HG03521 (cell line): ENCODE measurements at regions not wholly inside any gene's neighbourhood (a gene's known extent, or its start where the extent isn't known, plus 50 kb on each side); places are given as distances from the start of the nearest gene placed in this dataset.

Experiments used
- ATAC-seq: cut with Tn5 transposase; IDR thresholded peaks from one replicate; pipeline ENCODE4 v1.9.1; 2021; ENCODE audit warnings: mild to moderate bottlenecking, moderate library complexity; ENCODE audit not compliant: unreplicated experiment

DNA sequence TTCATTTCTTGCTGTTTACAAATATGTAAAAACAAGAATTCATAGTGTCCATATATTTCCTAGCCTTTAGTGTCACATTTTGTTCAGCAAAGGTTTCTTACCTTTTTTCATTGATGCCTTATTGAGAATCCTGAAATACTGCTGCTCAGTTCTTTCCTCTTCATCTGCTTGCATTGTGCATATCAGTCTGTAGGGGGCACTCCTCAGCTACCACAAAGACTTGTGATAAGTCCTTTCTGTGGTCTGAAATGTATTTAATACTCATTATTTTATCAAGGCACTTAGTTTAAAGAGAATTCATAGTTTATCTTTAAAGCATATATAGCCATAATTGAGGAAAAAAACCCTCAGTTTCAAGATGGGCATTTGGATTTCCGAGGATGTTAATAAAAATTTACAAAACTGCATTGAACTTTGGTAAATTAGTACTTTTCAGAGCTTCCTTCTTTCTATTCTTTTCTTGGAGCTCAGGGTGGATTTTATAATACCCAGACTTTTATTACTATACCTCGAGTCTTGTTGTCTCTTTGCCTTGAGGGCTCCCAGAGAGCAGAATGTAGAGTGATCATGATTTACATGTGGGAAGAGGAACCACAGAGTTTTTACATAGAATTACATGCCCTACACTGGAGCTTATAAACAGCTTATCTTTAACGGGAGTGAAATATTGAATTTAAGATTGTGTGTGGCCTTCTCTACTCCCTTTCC, 570.1 kb downstream of the PLCL1 start:
- no peak for ATAC-seq

DNA sequence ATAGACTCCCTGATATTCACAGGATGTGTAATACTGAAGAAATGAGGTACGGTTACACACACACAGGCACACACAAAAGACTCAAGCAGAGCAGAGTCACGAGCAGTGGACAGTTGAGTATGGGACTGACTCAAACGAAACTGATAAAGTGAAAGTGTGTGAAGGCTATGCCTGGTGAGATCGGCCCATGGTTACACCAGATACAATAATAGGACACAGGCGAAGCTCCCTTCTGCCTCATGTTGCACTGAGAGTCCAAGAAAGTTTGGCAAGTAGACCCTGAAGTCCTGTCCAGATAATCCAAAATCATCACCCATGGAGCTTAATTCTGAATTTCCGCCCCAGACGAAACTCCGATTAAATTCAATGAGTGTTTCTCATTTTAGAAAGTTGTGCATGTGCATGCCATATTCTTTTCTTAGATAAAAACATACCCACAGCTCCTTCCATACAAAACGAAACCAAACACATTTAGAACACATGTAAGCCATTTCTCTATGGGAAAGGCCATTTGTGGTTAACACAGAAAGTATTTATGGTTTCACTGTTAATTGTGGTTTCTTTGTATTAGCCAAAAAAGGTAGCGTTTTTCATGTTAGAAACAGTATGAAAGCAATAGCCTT, 567.6 kb downstream of the PLCL1 start:
- peak; percentile 97 for ATAC-seq

DNA sequence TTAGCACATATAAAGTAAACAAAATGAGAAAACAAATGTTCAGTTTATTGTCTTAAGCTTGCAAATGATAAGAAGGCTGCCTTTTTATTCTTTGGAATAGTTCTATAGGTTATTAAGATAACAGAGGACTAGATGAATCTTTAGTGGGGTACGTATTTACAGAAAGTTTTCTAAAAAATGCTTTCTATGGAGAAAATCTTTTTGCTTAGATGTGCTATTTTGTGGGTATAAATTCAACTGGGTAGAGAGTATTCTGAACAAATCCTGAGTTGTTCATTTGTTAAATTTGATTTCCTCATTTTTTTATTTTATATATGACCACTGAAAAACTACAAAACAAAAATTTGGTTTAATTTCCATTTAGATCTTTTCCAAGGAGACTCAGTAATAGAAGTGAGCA, 566.9 kb downstream of the PLCL1 start:
- no peak for ATAC-seq

DNA sequence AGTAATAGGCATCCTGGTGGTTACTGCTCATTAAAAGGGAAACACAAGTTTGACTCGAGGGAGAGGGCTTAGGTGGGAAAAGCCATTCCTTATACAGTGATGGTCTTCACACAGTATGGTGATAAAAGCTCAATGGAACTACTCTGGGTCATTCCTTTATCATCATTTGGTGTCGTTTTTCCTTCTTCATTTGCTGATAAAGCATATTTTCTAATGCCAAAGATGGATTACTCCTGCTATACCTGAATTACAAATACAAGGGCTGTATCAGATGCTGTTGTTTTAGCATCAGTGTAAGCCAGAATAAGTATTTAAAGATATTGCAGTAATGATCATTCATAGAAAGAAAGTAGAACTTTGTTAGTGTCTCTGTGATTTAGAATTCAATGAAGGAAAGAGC, 563.7 kb downstream of the PLCL1 start:
- no peak for ATAC-seq

DNA sequence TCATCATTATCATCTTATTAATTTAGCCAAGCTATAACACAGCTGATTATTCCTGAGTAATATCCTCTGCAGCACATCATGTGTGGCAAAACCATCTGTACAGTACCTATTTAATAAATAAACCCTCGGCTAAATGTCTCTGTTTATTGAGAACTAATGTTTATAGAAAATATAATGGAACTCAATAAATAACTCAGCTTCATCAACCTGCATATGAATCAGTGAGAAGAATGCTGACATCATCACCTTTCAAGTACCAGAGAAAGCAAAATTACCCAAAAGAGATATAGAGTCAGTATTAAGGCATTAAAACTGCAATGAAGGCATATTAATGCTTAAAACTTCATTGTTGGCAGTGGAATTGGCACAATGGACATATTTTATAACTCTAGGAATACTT, 558.3 kb downstream of the PLCL1 start:
- no peak for ATAC-seq

DNA sequence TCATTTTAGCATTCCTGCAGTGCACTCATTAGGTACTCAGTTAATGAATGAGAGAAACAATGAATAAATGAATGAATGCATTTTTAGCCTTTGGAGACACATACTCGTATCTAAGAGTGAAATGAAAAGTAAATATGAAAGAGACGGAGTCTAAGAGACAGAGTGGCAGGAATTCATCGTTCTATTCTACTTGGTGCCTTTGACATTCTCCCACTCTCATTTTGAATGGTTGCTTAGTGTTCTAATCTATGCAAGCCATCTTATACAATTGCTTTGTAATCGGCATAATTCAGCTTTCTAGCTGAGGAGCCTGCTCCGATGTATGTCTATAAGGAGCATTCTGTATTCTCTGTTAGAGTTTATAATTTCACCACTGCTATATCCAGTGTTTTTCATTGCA, 554.9 kb downstream of the PLCL1 start:
- ATAC-seq = no peak

DNA sequence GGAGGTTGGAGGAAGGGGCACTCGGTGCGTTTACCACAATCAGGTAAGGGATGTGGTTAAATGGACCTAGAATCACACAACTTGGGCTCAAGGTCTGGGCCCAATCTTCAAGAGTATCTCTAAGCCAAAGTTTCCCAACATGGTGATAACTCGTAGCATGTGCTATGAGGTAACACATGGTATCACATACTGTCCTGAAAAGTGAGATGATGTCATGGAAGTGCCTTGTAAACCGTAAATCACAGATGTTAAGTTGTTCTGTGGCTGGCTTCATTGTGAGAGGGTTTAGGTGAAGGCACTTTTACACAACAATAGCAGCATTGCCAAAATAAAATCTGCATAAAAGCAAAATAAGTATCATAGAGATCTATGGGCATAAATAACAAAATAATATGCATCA, 551.8 kb downstream of the PLCL1 start:
- no peak for ATAC-seq

DNA sequence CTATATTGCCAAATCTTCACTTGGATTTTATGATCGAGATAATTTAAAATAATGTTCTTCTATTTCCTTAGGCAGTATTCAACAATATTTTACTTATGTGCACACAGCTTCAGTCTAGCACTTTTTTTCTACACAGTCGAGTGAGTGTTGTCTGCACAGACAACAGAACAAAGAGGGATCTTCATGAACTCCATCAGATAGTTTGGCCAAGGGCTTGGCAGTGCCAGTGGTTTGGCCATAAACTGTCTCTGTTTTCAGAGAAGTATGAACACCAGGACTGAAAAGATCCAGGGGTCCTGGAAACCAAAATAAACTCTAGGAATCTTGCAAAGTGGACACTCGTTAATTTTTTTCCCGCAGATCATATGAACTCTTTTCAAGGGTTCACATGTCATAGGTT, 547.3 kb downstream of the PLCL1 start:
- no peak for ATAC-seq

DNA sequence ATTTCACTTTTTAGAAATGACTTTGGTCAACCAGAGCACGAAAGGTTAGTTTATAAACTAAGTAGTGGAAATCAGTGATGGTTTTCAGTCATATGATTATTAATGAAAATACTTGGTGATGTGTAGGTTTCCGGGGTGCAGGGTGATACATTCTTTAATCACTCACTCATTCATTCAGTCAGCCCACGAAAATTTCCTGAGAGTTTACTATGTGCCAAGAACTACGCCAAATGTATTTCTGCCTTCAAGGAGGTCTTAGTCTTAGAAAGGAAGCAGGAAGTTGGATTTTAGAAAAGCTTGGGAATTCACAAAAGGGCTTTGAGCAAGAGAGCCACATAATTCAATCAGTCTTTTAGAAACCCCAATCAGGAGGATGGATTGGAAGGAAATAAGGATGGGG, 543.6 kb downstream of the PLCL1 start:
- no peak for ATAC-seq

DNA sequence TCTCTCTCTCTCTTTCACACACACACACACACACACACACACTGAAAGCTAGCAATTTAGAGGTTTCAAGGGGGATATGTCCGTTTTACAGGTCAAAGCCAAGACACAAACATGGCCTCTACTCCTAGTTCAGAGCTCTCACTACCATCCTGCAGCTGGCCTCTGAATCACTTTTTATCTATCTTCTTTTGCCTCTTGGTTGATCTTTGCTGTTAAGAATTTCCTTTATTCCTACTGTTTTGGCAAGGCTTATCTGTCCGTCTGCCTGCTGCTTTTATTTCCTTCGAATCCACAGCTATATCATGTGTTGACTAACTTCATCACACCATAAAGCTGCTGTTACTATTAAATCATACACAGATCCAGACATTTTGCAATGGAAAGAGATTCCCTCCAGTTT, 543.0 kb downstream of the PLCL1 start:
- ATAC-seq = no peak

DNA sequence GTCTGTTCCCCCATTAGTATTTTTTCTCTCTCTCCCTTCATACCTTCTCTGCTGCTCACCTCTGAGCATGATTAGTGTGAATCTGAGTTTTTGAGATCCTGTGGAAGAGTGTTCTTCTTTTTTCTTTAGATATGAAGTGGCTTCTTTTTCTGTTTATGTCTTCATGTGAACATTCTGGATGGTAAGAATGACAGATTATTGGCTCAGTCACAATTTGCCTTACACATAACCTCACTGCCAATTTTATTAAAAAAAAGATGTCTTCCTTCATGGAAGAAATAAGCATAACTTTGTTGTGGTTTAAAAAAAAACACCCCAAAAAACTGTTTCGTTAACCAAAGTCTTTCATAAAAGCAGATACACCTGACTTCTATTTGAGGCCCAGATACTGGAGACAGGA, 539.1 kb downstream of the PLCL1 start:
- ATAC-seq = no peak

DNA sequence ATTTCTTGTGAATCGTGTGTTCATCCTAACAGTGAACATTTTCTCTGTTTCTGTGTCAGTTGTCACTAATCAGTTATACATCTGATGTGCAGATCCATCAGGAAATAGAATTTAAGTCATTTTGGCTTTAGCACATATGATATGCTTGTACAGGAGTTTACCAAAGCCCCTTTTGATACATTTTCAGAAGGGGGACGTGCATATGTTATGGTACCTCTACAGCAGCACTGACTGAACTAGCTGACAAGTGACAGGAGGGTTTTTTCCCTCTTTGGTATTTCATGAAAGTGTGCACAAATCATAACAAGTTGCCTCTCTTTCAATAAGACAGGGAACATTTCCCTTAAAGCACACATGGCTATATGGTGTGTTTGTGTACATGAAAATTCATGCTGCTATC, 536.5 kb downstream of the PLCL1 start:
- ATAC-seq = no peak

DNA sequence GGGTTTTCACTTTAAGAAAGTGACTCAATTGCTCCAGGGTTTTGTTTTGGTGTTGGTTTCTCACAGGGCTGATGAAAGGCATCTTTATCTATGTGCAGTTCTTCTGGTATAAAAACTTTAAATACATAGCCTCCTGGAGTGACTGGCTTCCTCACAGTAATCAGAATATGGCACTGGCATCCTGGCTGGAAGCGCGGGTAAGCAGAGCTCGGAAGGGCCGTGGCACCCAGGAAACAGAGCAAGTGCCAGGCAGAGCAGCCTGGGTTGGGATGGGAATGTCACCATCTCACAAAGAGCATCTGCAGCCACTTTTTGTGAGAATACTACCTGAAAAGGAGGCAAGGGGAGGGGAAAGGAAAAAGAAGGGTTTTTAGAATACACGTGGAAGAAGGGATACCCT, 534.7 kb downstream of the PLCL1 start:
- no peak for ATAC-seq

DNA sequence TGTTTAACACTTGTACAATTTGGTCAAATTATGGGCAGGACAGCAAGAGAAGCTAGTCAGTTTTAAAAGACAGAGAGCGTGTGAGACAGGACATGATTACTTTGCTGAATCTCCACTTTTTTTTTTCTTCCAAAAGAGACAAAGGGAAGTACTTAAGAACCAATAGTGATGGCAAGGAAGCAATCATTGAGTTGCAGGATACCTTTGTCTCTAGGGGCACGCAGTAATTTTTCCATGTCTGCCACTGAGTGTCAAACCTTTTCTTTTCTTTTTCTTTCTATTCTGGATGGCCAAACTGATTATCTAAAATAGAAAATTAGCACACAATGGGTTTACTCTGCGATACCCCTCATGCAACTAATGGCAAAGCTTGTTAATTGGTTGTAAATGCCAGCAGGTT, 533.0 kb downstream of the PLCL1 start:
- no peak for ATAC-seq

DNA sequence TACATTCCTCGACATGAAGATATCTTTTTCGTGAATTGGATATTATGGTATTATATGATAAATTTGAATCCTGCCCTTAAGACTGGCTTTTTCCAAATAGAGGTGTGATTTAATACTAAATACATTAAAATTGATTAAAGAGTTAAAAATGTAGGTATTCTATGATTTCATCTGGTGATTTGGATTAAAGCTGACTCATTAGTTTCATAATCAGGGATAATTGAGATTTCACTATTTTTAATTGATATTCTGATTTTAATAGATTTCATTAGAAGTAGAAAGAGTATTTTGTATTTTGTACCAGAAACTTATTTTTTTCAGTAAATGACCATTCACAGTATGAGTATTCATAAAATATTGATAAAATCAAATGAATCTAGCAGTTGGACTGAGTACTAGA, 524.1 kb downstream of the PLCL1 start:
- ATAC-seq = no peak

DNA sequence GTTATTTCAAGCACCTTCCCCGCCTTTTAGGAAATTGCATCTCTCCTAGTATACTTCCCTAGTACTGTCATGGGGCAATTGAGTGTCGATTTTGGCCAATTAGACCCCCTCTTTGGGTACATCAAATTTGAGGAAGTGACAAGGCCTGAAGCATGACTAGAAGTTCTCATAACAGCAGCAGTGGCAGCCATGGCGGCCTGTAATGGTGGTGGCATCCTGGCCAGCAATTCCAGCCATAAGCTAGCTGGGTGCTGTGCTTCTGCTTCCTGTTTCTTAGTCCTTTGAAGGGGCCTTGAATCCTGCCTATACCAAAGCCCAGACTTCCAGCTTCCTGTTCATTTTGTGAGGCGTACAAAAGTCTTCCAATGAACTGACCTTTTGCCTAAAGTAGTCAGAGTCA, 523.1 kb downstream of the PLCL1 start:
- no peak for ATAC-seq

DNA sequence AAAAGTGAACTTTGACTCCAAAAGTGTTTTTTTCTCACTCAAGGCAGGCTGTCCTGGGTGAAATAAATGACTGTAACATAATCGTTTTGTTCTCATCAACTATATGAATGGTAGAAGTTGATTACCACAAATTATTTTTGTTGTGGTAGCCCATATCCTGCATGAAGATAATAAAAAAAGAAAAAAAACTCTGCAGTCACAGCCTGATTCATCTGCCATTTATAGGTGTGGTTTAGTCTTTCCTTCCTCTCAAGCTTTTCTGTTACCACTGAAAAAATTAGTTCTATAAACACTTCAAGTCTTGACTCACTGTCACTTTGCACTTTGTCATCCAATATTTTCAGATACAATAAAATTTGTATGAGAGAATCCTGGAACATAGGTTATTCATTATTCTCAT, 522.0 kb downstream of the PLCL1 start:
- ATAC-seq = no peak

DNA sequence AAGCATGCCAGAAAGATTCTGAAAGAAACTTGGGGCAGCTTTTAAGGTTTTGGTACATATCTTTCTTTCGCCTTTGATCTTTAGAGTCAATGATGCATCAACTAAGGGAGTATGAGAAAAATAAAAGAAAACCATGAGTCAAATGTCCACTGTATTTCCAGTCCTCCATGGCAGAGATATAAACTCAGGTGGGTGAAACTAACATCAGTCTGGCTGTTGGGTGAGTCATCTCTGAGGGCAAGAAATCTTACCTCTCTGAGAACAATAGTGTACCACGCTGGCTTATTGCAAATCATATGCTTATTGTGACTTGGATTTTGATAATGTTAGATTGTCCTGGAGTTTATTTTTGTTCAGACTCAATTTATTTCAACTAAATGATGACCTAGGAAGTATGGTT, 521.0 kb downstream of the PLCL1 start:
- ATAC-seq = no peak

DNA sequence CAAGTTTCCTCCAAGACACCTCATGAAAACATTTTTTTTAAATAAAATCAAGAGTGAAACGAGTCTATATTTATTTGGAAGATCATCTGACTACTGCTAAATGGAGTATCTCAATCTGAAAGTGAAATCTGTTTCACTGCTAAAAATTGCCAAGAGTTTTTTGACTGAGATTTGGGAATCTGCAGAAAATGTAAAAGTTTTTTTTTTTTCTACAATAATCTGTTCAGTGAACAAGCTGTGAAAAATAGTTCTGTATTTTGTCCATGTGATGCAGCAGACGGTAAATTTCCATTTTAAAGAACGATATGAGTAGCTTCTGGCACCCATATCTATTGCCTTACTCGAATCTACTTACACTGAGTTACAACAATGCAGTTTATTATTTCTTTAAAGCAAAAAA, 519.7 kb downstream of the PLCL1 start:
- ATAC-seq = no peak

DNA sequence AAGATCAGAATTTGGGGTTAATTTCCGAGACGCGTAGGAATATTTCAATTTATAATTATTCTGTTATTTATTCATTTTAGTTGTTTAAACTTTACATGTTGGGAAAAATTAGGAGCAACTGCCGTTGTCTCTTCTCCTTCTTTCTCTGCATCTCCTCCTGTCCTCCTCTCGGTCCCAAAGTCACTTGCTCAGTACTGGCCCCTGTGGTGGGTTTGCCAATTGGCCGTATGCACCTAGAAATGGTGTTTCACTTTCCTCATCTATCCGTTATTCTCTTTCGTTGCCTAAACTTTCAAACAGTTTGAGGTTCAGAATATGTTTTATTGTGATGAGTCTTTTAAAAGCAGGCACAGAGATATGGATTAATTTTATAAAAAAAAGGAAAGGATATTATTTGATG, 517.9 kb downstream of the PLCL1 start:
- ATAC-seq = no peak

DNA sequence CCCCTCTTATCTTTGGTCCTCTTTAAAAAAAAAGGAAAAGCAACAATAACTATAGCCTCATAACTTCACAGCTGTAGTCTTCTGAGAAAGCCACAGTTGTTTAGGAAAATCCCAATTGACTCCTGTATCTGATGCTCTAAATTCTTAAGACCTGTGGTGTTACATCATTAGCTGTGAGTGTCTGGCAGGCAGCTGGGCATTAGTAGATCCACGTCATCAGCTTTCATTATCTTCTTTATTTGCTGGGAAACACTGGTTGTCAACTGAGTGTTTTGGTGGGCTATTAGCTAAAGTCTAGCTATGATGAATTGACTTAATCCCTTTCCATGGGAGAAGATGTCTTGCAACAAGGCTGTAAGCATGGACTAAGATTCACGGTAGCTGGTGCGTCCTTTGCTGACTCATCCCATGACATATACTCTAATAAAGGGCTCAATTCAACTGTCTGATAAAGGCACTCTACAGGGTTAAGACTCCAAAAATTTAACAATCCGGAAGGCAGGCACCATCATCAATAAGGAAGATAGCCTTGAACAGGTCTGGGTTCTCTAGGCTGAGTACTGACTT, 517.2 kb downstream of the PLCL1 start:
- ATAC-seq = no peak

DNA sequence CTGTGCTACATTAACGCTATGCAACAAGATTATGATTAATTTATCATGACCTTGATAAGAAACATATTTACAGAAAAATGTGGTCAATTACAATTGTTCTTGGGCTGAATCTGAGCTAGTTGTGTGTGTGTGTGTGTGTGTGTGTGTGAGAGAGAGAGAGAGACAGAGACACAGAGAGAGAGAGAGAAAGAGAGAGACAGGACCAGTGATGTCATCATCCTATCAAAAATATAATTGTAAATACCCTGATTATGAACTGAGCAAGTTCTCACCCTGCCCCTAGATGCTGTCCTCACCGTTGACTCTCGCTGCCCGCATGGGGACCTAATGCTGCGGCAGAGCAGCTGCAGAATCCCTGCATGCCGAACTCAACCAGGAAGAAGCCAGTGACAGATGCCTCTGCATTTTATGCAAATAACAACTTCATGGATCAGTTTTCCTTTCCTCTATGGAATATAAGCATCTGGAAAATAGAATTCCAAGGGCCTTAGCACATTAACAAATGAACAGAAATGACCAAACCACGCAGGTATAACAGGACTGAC, 512.5 kb downstream of the PLCL1 start:
- no peak for ATAC-seq
